Eye (tissue), 1 donor: ENCODE measurements at regions not wholly inside any gene's neighbourhood (a gene's known extent, or its start where the extent isn't known, plus 50 kb on each side); places are given as distances from the start of the nearest gene placed in this dataset.
"Not testable (repeated sequence)": the region's sequence is repeated elsewhere in the genome, so short reads cannot be mapped to it uniquely, and the experiment has no call there.

Source experiments
- DNase-seq: peaks from one replicate; pipeline ENCODE4 v3.0.0-alpha.2; 2015

DNA sequence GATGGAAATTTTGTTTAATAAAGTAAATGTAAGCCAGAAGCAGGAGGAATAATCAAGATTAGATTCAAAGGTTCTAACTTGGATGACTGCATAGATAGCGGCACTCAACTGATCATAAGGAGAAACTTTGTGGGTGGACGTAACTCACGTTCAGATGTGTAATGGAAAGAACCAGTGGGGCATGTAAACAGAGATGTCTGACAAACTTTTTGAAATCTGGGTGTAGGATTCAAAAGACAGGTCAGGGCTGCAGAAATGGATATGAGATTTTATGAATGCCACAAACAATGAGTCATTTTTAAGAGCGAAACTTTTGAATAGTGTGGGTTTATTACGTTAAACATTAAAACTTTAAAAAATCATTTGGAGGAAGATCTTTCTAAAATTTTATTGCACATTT is 375.6 kb downstream of the GBA3 start:
- DNase-seq: no peak

DNA sequence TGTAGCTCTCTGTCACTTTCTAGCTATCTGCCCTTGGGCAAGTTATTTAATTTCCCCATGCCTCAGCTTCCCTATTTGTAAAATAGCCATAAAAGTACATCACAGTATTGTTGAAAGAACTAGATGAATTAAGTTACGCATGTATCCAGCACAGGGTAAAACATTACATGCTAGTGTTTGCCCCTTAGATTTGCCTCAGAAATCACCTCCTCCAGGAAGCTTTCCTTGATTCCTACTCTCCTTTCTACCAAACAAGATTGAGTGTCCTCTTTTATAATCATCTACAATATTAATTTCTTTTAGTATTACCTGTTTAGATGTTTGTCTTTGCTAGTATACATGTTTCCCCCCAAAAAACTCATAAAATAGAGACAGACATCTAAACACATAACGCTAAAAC is 369.5 kb downstream of the GBA3 start:
- DNase-seq: no peak

DNA sequence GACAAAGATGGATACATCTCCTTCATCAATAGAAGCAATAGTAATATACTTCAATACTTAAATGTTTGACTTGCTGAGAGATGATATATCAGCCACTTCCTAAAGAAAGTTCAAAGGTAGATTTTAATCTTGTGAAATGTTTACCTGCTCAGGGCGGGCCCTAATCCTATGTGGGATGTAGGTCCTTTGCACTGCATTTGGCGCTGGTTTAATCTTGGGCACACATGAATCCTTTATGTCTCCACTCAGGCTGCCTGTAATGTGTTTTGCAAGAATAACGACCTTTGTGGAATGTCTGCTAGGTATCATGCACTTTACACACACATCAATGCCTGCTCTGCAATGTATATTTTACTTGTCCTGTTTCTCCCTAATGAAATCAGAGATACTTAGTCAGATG is 368.7 kb downstream of the GBA3 start:
- DNase-seq: no peak

DNA sequence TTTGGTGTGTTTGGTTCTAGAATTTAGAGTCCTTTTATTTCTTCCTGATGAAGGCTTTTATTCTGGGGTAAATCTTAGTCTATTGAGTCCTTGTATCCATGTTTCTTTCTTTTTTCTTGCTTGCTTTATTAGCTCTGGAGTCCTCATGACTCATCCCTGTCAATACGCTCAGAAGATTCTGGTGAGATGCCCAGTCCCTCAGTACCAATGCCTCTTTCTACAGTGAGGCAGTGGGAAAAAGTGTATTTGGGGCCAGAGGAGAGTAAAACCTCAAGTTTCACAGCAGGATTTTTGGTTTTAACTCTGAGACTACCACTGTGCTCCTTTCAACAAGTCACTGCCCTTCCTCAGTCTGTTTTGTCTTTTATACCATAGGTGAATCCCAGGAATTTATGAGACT is 368.0 kb downstream of the GBA3 start:
- no peak for DNase-seq

DNA sequence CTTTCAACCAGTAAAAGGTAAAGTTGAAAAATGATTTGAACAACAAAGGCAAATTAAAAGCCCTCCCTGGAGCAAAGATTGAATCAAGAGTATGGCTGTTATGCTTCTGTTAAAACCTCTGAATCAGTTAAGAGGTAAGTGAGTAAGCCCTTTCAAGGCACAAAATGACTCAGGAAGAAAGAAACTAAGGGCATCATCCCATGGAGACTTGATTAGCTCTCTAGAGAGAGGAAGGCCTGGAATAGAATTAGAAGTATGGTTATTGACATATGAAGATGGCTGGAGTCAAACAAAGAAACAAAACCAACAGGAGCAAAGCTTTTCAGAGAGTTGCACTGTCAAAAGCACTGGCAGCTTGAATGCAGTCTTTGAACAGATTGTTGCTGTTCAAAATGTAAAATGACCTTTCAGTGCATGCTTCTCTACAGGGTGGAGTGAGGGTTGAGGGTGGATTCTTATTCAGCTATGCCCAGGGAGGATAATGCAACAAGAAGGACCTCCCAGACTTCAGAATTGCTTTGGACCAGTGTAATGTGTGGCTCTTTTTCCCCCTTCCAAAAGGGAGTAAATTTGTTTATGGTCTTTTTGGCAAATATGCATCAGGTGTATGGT is 365.5 kb downstream of the GBA3 start:
- DNase-seq: no peak

DNA sequence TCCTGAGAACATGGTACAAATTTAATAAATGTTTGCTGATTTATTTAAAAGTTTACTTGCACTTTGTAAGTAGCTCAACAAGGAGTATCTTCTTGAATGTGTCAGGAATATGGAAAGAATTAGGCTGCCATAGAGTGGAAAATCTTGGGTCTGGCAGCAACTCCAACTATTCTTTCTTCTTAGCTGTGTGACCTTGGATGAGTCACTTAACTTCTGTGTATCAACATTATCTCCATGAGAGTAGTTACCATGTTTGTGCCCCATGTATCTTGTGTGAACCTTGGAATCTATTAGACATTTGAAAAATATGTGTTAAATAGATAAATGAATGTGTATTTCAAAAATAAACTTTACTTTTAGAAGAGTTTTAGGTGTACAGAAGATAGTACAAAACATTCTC is 348.8 kb downstream of the GBA3 start:
- DNase-seq: no peak

DNA sequence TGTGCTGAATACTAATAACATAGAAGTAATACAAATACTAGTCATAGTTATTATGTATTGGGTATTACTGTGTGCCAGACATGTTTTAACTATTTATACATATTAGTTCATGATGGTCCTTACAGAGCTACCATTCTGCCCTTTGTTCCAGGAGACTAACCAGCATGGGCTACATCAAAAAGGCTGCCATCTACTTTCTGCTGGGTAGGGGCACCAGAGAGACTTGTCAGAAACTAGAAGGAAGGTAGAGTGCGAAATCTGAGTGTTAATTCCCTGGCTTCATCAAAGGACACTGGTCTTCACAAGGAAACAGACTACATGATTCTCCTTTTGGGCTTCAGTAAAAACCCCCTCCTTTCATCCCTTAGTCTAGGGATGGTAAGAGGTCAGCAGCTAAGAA is 347.8 kb downstream of the GBA3 start:
- no peak for DNase-seq

DNA sequence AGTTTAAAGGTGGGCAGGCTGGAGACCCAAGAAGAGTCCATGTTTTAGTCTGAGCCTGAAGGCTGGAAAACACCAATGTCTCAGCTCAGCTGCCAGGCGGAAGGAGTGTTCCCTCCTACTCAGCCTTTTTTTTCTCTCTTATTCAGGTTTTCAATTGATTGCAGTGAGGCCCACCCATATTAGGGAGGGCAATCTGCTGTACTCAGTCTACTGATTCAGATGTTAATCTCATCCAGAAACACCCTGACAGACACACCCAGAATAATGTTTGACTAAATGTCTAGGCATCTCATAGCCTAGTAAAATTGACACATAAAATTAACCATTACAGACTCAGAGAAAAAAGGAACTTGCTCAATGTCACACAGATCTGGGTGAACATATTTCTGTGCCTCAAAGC is 347.1 kb downstream of the GBA3 start:
- no peak for DNase-seq

DNA sequence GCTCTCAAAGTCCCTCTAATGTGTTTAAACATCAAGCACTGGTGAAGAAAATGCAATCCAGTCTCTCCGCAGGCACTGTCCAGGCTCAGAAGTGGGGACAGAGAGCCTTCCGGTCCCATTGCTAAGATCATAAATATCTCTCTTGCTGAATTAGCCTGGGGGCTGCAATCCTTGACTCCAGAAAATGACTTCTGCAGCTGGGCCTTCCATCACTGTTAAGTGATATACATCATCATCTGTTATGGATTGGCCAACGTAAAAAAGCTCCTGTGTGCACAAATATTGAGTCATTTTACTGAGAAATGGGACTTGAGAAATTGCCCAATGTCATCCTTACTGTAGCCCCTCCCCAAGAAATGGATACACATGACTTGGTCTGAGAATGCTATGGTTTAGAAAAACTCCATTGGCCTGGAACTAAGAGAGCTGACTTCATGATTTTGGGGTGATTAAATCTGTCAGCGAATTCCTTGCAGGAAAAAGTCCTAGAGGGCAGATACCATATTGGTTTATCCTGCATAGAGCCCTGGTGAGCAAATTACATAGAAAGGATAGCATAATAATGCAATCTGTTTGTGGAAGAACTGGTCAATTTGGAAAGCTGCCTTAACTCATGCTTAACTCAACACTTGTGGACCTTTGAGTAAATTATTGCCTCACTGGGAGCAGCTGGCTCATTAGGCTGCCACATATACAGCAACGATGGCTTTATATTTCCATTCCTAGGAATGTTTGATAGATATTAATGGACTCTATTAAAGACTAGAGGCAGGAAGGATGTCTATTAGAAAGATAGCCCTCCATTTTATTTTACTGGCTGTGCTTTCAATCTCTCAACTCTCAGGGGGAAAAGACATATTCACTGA is 346.1 kb downstream of the GBA3 start:
- DNase-seq: no peak

DNA sequence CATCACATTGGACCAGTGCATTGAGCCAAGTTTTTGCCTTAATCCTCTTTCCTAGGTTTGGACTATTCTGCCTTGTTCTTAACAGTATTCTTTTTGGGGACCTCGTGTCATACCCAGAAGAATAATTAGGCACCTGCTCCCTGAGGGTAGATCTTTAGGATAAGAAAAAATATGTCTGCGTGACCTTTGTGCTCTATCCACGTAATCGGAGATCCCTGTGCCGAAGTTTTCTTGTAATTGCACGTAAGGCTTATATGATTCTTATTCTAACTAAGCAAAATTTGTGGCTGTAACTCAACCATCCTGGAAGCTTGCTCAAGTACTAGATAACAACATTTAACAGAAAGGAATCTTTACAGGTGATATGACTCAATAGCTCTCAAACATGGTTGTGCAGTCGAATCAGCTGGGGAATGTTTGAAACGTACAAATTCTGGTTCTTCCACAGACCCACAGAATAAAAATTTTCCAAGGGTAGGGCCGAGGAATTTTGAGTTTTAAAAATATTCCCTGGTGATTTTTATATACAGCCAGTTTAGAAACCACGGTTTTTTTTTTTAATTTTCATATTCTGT is 344.3 kb downstream of the GBA3 start:
- no peak for DNase-seq

DNA sequence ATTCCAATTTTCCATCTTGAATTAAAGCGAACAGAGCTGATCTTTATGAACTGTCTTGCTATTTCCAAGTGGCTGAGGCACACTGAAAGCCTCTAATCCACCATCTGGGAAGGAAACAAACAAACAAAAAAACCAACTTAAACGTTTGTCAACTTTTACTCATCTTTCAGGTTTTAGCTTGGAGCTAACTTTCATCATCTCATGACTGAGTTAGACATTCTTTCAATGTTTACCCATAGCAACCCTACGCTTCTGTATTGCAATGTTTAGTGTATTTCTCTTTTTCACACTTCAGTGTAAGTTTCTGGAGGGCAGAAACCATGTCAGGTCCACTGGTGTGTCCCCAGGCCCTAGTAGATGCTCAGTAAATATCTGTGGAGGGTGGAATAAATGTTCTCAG is 343.8 kb downstream of the GBA3 start:
- no peak for DNase-seq

DNA sequence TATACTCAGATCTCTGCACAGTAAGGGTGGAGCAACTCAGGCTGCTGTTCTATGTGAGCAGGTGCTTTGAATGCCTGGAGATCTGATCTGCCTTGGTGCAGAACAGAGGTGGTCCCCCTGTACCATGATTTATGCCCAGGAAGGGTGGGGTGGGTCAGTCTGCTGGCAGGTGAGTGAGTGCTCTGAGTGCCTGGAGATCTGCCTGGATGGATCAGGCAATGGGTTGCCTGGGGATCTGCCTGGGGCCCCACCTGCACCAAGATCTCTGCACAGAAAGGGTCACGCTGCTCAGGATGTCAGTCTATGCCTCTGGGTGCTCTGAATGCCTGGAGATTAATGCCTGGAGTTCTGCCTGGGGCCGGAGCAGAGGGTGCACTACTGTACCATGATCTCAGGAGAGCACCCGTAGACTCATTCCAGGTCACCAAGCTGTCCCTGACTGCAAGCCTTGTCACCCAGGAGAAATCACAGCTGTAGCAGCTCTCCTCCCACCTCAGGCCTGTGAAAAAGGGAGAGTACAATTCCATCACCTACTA is 342.9 kb downstream of the GBA3 start:
- no peak for DNase-seq

DNA sequence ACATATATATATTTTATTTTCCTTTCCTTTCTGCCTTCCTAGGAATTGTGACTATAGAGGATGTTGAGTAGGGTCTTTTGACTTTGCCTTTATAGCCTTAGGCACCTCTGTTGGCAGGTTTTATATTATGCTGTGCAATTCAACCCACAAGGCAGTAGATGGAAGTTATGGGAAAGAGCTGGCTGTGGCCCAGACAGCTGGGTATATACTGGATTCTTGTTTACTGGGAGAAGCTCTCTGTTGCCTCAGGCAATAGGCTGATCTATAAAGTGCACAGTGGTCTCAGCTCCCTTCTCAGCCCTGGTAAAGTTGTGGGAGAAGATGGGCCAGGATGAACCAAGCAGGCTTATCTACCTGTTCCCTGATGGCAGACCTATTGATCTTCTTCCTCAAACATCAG is 342.0 kb downstream of the GBA3 start:
- no peak for DNase-seq

DNA sequence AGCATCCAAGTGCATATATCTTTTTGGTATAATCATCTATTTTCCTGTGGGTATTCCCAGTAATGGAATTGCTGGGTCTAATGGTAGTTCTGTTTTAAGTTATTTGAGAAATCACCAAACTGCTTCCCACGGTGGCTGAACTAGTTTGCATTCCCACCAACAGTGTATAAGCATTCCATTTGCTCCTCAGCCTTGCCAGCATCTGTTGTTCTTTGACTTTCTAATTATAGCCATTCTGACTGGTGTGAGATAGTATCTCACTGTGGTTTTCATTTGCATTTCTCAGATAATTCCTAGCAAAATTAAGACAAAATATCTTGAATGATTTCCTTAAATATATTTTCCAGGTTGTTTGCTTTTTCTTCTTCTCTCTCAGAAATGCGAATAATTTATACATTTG is 341.1 kb downstream of the GBA3 start:
- no peak for DNase-seq

DNA sequence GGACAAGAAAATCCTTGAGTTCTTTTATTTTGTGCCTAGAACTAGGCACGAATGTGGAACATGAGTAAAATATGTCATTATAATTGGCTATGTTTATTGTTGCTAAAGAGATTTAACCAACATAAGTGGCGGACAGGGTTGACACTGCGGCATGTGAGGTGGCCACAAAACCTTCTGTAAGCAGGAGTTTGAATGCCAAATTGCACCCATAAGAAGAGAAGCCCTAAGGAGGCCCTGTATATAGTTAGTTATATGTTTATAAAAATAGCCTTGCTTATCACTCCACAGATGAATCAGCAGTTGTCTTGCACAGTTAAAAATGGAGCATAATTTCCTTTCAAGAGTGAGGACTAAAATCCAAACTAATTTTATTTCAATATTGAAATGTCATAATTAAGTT is 336.1 kb downstream of the GBA3 start:
- DNase-seq: no peak

DNA sequence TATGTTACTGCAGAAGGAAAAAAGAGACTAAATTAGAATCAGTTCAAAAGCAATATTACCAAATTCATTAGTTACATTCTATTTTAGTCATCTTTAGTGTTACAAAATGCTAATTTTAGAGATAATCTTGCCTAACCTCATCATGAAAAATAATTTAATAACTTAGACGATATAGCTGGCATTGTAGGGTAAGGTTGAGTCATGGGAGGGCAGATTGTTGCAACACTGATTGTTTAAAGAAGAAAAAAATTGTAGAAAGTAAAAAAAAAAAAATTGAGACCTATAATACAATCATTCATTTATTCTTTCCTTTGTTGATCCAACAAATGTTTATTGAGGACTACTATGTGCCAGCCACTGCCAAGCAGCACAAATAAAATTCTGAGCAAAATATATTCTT is 330.9 kb downstream of the GBA3 start:
- no peak for DNase-seq

DNA sequence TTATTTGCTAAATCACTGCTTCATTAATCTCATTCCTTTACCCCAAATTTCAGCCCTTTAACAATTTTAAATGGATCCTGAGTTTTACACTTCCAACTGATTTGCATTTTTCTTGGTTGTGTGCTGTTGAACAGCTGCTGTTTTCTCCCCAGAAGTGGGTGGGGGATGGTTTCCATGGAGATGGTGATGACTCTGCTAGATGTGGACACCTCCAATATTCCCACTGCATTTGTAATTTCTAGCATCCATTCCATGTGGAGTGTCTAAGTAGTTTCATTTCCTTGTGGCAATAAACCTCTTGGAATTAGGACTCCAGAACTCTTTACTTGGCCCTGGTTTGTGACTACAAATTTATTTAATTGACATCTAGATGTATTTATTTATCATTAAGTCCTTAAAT is 330.4 kb downstream of the GBA3 start:
- peak; percentile 6 for DNase-seq

DNA sequence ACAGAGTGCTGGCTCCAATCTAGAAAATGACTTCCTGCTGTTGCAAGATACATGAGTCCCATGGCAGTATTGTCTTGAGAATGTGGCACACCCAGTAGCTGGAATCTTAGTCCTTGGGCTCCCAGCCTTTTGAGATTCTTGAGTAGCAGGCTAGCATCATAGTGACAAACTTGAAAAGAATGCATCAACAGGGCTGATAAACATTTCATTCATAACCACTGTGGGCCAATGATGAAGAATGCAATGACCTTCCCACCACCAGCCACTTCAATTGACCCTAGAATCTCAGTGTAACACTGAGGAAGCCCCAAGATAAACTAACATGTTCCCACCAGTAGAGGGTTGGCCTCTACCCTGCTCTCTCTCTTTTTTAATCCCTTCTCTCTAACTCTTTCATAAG is 329.3 kb downstream of the GBA3 start:
- DNase-seq: peak; percentile 9

DNA sequence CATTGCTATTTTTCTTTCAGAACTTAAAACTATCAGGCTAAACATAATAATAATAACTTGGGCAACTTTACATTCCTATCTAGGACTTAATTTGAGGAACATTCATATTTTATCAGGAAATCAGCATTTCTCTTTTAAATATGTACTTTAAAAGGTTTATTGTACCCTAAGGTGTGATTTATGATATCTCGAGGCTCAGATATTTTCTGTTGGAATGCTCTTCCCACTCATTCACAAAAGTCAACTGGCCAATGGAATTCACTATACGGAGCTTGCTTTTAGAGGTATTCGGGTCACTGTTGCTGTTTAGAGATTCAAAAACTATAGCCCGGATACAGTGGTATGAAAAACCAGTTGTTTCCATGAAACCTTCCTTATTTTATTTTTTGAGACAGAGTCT is 328.3 kb downstream of the GBA3 start:
- no peak for DNase-seq

DNA sequence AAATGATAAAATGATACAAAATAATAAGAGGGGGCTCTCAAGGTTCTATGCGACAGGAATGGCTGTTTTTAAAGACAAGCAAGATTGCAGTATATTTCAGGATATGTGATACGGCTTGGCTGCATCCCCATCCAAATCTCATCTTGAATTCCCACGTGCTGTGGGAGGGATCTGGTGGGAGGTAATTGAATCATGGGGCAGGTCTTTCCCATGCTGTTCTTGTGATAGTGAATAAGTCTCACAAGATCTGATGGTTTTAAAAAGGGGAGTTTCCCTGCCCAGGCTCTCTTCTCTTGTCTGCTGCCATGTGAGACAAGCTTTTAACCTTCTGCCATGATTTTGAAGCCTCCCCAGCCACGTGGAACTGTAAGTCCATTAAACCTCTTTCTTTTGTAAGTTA is 327.7 kb downstream of the GBA3 start:
- not testable (repeated sequence) for DNase-seq

DNA sequence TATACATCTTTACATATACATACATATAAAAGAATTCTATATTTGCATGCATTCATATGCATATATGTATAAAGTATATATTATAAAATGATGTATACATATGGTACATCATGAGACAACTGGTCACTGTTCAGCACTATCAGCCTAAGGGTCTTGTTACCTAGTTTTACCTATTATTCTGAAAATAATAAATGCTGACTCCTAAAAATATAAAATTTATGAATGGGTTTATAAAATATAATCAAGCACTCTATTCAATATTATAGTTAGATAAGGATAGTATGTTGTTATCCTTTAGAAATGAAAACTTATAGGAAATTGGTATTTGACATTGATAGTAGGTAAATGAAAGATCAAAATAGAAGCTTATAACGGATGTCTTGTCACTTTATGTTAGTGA is 324.2 kb downstream of the GBA3 start:
- DNase-seq: no peak

DNA sequence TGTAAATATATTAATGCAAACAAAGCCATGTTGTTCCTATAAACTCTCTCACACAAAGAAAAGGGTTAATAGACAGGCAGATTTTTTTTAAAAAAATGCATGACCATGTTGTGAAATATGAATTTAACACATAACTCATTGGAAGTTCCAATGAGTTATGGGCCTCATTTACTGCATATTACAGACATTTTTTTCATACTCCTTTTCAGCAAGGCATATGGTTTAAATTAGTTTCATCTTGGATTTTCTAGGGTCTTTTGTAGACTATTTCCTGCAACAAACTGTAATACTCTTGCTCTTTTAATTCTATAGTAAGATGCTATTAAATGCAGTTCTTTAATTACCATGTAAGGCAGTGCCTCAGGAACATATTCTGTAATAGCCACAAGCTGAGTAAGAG is 323.1 kb downstream of the GBA3 start:
- DNase-seq: no peak

DNA sequence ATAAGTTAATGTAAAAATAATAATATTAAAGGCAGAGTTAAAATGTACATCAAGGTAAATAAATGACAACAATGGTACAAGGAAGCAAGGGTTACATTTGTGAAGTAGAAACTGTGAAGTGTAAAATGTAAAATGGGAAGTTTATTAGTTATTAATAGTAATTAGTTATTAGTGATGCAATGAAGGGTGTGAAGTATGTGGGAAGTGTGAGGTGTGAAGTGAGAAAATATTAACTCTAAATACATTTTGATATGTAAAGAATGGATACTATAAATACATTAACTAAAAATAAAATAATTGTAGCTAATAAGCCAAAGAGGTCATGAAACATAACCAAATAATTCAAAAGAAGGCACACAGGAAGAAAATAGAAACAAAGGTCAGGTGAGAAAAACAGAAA is 316.4 kb downstream of the GBA3 start:
- no peak for DNase-seq

DNA sequence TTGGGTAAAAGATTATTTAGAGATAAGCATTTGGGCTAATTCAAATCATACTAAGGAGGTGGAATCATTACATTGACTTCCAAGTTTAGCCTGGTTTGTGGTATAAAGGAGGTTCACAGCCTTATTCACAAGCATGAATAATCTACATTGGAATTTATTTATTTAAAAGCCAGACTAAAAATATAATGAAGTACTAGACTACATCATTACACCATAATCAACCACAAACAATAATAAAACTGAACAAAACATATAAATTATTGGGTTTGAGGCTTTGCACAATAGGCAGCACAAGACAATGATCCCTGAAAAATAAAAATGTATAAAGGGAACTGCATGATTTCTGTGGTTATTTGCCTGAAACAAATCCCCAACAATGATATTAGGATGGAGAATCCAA is 314.0 kb downstream of the GBA3 start:
- DNase-seq: no peak
